HG02973 (cell line): ENCODE measurements at regions not wholly inside any gene's neighbourhood (a gene's known extent, or its start where the extent isn't known, plus 50 kb on each side); places are given as distances from the start of the nearest gene placed in this dataset.

Source experiments
- ATAC-seq: cut with Tn5 transposase; IDR thresholded peaks from one replicate; pipeline ENCODE4 v1.9.1; 2021; ENCODE audit warnings: moderate library complexity; ENCODE audit not compliant: unreplicated experiment

DNA sequence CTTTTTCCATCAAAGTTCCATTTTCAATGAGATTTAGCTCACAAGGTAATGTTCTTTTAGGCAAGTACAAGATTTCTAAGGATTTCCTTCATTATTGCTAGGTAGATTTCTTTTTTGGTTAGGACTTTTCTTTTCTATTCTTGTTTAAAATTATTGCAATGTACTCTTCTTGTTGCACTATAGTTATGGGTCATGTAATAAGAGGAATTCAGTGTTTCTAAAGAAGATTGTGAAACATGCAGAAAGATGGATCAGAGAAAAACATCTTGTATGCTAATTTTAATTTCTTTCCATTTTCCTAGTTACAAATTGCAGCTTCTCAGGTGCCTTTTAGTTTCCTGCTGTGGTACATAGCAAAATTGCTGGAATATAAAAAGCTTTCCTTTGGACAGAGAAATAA, 56.1 kb downstream of the BTG1 start:
- no peak for ATAC-seq

DNA sequence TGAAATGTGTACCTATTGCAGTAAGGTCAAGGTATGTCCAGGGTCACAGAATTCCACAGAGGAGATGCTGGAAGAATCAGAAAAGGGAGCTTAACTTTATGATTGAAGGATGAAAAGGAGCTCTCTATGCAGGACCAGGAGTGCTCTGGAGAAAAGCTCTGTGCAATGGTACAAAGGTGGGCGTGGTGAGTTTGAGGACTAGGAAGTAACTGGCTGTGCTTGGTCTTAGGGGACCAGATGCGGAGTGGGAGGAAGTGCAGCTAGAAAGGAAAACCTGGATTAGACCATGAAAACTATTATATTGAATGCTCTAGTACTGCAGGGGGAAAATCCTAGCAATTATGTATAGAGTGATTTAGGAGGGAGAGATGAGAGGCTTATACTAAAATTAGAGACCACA, 56.8 kb downstream of the BTG1 start:
- no peak for ATAC-seq

DNA sequence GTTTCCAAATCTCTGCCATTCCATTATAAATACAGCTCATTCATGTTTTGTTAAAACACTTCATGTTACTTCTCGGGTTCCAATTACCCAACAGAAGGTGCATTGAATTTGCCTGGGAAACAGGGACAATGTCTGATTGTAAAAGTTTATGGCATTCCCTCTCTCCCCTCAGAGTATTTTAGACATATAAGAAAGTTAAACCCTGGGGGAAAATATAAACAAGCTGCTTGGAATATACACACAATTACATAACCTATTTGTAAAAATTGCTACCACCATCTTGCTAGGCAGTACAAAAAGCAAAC, 60.0 kb downstream of the BTG1 start:
- no peak for ATAC-seq

DNA sequence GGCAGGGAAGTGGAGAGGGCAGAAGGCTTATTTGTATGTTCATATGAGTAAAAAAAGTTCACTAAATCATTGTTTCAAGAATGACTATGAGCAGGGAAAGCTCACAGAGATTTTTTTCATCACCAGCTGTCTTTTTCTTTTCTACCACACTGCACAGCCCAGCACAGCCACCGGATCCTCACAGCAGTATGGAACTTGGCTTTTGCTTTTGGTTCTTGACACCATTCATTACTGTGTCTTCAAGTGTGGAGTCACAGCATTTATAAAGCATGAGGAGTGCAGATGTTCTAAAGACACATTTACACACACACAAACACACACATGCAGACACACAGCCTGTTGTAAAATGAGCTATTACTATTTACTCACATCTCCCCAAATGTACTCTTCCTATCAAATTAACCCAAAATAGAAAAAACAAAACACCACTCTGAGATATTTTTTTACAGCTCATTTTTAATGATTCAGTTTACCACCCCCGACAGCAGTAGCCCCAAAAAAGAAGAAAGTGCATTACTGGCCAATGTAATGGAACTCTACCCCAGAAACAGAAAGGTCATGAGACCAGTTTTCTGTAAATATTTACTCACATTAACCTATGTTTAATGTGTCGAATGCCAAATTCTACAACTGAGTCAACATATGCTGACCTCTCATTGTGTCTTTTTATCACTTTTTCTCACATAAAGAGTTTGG, 60.5 kb downstream of the BTG1 start:
- ATAC-seq = no peak

DNA sequence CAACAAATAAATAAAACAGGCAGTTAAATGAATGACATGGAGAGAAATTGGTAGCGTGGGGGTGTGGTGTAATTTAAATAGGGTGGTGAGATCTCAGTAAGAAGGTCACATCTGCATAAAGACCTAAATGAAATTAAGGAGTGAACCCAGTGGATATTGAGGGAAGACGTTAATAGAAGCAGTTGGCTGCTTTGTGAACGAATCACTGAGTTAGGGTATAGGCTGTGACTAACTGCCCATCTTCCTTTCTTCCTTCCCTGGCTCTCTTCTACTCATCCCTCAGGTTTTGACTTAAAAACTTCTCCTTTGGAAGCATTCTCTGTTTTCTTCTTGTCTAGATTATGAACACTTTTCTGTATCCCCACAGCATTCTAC, 64.7 kb downstream of the BTG1 start:
- no peak for ATAC-seq

DNA sequence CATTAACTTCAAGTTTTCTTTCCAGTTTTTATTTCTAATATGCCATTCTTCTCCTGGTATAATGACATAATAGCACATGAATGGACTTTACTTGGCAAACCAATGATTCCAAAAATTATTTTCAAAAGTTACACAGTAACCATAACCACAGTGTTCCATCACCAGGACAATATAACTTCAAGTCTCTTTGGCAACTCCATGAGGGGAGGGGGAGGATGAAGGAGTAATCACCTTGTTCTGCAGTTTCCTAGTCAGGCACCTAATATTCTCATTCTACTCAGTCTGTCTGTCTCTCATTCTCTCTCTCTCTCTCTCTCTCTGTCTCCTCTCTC, 66.6 kb downstream of the BTG1 start:
- no peak for ATAC-seq

DNA sequence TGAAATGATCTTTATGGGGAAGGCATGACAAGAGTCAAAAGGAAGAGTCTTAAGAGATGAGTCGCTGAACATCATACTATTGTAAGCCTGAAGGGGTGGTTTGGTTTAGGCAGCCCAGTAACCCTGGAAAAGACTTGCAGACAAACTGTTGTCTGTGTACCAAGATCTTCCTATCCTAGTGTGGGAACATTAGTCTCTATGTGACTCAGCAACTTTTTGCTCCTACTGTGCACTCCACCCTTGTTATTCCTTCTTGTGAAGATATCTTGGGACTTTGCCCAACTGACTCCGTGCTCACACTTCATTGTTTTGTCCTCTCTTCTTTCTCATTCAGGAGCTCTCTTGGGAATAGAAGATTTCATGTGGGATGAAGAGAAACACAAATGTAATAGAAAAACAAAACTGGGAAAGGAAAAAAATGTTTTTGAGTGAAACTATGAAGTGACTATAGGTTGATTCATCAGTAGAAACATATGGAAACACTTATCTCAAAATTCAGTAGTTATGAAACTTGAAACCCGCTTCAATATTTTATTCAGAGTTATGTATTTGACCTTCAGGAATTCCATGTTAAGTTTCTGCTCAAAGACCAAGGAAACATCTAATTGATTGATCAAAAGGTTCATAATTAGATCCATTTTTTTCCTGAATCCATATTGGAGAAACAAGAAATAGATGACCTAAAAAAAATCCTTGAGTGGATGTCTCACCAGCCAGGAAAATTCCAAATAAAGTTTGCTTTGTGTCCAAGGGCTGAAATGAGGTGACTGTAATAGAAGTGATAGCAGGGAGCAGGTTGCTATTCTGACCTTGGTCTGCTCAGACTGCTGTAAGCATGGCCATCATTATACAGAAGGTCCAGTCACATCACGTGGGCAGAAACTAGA, 67.2 kb downstream of the BTG1 start:
- ATAC-seq = no peak

DNA sequence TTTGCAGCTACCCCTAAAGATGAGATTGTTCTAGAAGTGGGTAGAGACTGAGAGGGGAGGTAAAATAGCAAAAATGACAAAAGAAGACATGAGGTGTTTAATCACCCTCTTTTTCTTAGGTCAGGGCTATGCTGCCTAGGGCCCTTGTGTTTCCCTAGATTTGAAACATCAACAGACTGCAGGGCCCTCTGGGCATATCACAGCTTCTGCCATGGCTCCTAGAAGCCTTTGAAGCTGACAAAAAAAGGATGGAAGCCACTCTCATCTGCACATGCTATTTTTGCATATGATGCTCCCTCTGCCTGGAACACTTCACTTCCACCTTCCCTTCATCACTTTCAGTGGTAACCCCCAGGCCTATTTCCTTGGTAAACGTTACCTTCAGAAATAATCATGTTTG, 68.1 kb downstream of the BTG1 start:
- no peak for ATAC-seq

DNA sequence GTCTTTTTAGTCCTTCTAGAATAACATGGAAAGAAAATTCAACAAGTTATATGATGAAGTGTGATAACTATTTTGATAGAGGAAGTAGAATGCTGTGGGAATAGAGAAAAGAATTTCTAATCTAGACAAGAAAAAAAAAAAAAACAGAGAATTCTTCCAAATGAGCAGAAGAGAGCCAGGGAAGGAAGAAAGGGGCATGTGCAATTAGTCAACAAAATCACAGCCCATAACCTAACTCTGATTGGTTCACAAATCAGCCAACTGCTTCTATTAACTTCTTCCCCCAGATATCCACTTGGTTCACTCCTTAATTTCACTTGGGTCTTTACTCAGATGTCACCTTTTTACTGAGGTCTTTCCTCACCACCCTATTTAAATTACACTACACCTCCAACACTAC, 69.5 kb downstream of the BTG1 start:
- no peak for ATAC-seq

DNA sequence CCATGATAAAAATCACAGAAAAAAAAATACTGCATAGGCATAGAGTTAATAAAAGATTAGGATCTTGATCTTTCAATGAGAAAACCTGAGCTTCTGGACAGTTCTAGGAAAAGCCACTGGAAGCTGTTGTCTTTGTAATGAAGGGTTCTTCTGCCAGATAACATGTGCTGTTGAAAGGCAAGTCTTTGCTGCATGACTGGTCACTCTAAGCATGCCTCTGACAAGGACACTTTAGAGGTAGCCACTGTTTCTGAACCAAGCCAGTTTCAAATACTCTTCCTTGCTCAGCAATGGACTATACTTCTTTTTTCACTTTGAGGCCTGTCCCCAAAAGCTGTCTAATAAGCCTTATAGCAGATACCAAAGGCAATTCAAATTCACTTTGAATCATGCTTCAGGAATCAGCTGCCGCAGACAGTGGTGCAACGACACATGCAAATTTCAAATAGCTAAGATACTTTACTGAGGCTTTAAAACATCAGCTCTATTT, 70.2 kb downstream of the BTG1 start:
- ATAC-seq = no peak

DNA sequence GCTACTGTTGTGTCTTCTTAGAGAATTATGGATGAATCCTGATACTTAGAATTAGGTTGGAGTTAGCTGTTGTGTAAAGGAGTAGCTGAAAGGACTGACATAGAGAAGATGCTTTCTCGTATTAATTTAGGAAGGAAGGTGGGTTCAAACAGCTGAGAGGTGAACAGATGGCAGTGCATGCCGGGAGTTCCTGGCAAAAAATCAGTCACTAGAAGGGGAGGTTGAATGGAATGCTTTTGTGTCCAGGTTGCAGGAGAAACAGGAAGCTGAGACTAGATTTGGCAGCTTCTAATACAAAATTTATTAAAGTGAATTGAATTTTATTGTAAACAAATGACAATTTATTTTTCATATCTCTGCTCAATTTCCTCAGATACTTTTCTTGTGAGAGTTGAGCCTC, 70.8 kb downstream of the BTG1 start:
- ATAC-seq = no peak

DNA sequence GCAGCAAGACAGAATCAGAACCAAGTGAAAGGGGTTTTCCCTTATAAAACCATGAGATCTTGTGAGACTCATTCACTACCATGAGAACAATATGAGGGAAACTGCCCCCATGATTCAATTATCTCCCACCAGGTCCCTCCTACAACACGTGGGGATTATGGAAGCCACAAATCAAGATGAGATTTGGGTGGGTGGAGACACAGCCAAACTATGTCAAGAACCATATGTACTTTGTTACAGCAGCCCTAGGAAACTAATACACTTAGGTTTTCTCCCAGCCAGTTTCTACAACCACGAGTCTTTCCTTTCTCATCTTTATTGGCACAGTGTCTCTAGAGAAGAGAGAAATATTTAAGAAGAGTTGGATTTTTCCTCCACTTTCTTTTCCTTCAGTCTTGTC, 72.6 kb downstream of the BTG1 start:
- ATAC-seq = no peak

DNA sequence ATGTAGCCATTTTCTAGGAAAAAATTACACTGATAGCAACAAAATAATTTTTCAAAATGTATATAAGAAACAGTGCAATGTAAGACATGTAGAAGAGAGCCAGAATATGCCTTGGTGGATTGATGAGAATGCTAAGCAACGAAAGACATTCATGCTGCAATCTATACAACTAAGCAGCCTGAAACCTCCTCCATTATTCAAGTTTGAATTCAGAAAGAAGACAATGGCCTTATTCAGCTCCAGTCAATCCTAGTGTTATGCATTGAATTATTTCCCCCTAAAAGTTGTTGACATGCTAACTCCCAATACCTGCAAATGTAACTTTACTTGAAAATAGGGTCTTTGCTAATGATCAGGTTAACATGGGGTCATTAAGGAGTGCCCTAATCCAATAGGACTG, 73.5 kb downstream of the BTG1 start:
- no peak for ATAC-seq

DNA sequence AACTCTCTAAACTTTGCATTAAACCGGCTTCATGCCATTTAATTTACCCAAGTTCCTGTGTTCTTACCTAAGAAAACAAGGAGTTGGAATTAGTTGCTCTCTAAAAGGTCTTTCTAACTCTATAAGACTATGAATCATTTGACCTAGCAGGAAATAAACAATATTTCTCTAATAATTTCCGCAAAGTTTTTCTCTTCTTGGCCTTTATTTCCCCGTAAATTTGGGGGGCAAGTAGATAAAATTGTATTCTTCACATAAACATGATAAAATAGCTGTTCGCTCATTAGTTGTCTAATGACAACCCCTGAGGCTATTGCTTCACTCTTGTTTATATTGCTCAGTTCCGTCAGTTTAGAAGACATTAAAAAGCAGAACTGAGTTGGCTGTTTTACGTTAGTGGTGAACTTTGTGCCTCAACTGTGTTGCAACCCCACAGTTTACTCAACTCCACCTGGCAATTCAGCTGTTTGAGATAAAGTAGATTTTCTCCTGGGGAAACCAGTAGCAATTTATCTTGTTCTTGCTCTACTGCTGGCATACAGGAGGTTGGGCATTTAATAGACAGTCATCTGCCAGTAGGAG, 74.7 kb downstream of the BTG1 start:
- no peak for ATAC-seq

DNA sequence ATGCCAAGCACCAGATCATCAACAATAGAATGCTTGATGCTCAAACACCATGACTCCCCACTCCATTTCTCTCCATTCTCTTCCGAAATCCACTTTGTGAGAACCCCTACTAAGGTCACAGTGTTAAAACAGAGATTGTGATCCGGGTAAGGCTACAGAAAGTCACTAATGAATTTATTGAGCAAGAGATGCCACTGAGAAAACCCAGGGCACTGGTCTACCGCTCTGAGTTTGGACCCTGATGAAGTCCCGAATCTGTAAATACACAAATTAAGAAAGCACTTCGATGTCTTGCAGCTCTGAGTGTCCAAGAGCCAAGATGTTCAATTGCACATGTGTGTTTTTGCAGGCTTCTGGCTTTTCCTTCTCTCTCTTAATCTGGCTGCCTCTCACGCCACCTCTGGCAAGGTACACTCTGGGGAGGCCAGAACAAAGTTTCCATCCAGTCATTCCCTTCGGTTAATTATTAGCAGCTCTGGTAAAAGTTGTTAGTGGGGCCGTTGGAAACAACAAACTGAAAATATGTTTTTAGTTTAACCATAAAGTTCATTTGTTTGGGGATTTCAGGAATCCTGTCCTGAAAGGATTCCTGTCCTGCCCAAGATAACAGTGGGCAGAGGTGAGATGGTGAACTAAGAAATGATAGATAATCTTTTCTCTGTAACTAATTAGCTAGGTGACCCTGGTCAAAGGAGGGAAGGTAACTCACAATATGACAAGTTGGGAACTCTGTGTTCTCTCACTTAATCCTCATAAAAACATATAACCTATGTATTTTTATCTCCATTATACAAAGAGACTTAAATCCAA, 75.4 kb downstream of the BTG1 start:
- ATAC-seq = peak; percentile 54

DNA sequence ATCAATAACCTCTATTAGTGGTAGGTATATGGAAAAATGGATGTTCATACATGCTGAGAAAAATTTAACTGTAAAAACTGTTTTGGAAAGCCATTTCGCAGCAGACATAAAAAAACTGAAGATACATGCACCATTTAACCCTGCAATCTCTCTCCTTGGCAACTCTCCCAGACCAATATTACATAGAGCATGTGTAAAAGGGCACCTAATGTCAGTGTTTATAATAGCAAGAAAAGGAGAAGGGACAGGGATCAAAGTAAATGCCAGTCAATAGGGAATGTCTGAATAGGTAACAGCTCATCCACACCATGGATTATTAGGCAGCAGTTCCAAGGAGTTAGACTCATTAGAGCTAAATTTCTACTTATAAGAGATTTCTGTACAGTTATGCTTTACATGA, 77.2 kb downstream of the BTG1 start:
- ATAC-seq = no peak

DNA sequence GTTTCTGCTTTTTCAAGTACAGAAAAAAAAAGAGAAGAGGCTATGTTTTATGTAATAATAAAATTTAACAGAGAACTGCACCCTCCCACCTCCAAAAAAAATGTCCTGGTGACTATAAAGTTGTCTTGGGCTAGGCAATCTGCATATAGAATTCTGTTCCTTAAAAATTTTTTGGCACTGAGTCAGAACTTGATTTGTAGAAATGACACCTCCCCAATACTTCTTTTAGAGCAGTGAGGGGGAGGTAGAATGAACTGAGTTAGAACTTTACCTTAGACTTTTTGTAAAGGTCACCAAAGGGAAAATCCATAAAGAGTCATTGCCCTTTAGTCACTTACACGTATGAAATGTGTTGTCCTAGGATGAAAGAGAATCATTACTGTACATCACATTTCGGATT, 80.0 kb downstream of the BTG1 start:
- ATAC-seq = no peak

DNA sequence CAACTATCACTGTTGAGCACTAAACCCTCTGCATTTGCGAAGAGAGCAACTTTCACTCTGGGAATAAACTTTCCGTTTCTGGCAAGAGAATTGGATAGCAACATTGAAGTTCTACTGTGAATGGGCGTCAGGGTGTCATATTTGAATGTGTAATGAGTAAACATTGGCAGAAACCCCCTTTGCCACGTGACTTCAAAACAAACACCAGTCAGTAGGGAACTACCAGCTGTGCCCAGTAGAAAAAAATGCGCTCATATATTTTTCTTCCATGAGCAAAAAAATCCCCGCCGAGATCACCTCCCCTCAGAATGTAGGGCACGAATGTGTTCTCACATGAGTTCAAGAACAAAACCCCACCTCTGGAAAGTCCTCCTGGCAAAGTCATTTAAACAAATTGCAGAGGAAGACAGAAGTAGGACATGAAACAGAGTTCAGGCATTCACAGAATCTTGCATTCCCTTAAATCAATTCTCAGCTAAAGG, 80.6 kb downstream of the BTG1 start:
- peak; percentile 67 for ATAC-seq

DNA sequence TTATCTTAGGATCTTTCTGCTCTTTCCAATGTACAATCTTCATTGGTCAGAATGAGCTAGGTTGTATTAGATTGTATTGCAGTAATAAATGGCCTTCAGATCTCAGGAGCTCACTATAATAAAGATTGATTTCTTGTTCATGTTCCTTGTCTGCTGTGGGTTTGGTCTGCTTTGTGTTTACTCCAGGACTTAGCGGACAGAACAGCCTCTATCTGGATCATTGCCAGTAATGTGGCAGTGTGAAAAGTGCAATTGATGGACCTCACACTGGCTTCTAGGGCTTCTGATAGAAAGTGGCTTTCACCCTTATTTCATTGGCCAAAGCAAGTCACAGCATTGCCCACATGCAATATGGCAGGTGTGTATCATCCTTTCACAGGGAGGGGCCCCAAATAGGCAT, 81.2 kb downstream of the BTG1 start:
- no peak for ATAC-seq

DNA sequence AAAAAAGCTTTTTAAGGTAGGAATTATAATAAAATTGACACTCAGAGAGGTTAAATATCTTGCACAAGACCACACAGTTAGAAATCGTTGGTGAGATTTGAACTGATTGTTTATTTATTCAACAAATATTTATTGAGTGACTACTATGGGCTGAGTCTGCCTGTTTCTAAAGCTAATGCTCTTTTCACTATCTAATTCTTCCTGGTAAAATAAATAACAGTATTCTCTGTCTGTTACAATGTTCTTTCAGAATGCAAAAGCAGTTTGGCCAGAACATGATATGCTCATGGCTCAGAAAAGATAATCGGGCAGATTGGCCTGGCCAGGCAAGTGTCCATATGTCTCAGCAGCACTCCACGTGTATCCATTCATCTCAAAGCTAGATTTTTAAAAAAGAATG, 82.0 kb downstream of the BTG1 start:
- no peak for ATAC-seq
